Spleen (tissue), 7 donors: ENCODE measurements at regions not wholly inside any gene's neighbourhood (a gene's known extent, or its start where the extent isn't known, plus 50 kb on each side); places are given as distances from the start of the nearest gene placed in this dataset.

Experiments
- CTCF ChIP-seq, 11 experiments: fragments of 200-600 bp in 7 of 11; fragments of 450-650 bp in 4 of 11; sonication (generic) in 4 of 11; IDR thresholded peaks in 8 of 11; conservative IDR thresholded peaks in 3 of 11; 1 replicate in 7 of 11; 2 replicates in 4 of 11; pipeline versions ENCODE4 v1.4.0 to v1.8.0; 2016 to 2021; ENCODE audit warnings: antibody characterized with exemption in 11 of 11, inconsistent platforms in 4 of 11, mild to moderate bottlenecking in 1 of 11
- POLR2AphosphoS5 ChIP-seq, 3 donors: sonication (generic); formaldehyde crosslinking; IDR thresholded peaks; one replicate each; pipeline ENCODE4 v1.5.1; 2017; ENCODE audit warnings: antibody characterized with exemption in 3 of 3
- donor health status: DM: no; HTN: no; CAD: no; lungs with moderate emphysema.
- donor health status: DM: no; HTN: no; CAD: no.
- donor health status: DM: no; HTN: no; CAD: no.

DNA sequence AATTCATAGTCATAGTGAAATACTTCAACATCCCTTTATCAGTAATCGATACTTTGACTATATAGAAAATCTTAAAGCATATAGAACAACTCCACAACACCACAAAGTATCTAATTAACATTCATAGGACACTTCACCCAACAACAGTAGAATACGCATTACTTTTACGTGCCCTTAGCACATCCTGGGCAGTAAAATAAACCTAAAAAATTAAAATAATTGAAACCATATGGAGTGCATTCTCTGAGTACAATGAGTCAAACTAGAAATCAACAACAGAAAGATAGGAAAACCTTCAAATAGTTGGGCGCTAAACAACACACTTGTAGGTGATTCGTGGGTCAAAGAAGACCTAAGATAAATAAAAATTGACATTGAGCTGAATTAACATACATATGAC, 442.9 kb downstream of the SUCLG1 start:
- TF ChIP-seq CTCF (IDR thresholded peaks at IDR 0.05 in 8 of 11, conservative IDR thresholded peaks at IDR 0.05 in 3 of 11), result no peak
- TF ChIP-seq POLR2AphosphoS5 (IDR thresholded peaks at IDR 0.05), result no peak
